Caco-2 (cell line): ENCODE measurements at regions not wholly inside any gene's neighbourhood (a gene's known extent, or its start where the extent isn't known, plus 50 kb on each side); places are given as distances from the start of the nearest gene placed in this dataset.

Experiments
- BruUV-seq: library from RNA; stranded (reverse); fragments of 400-500 nt; replicated peaks from 2 replicates; lab custom pipeline; 2021; lab: Mats Ljungman, UMichigan
- CTCF ChIA-PET: fragments of 300-600 bp; sonication (Branson Sonifier 250); formaldehyde crosslinking; loops from one replicate; lab custom pipeline; 2022; ENCODE audit warnings: antibody characterized with exemption; lab: Charles Lee
- POLR2A ChIA-PET: fragments of 300-600 bp; sonication (Branson Sonifier 250); formaldehyde crosslinking; loops from one replicate; lab custom pipeline; 2022; ENCODE audit warnings: antibody characterized with exemption; lab: Charles Lee
- DNase-seq, 2 experiments: peaks; one replicate each; pipeline versions ENCODE4 v3.0.0 to v3.0.0-alpha.2; 2020 to 2022
- H3K27me3 ChIP-seq: replicated peaks from 2 replicates; pipeline ENCODE4 v1.6.0; 2011; ENCODE audit warnings: low read length; ENCODE audit not compliant: control insufficient read depth, insufficient read depth
- H3K36me3 ChIP-seq: 2 replicates; pipeline ENCODE4 v1.5.1; 2011; ENCODE audit warnings: low read length; ENCODE audit not compliant: control insufficient read depth, insufficient read depth
- H3K4me1 ChIP-seq: fragments of 250-450 bp; sonication (Bioruptor Pico); 2 replicates; pipeline ENCODE4 v1.5.1; 2020; ENCODE audit warnings: mild to moderate bottlenecking
- H3K4me3 ChIP-seq: 2 replicates; pipeline ENCODE4 v1.5.1; 2011; ENCODE audit warnings: low read depth, mild to moderate bottlenecking, control low read depth, low read length
- H3K9me3 ChIP-seq: fragments of 250-450 bp; sonication (Bioruptor Pico); 2 replicates; pipeline ENCODE4 v1.5.1; 2020; ENCODE audit warnings: mild to moderate bottlenecking, moderate library complexity
- H3K27ac Mint-ChIP-seq: one replicate; pipeline ENCODE4 v1.8.0; 2022; ENCODE audit warnings: mixed read lengths; ENCODE audit not compliant: unreplicated experiment
- H3K27me3 Mint-ChIP-seq: one replicate; pipeline ENCODE4 v1.8.0; 2022; ENCODE audit warnings: mixed read lengths; ENCODE audit not compliant: insufficient read depth, unreplicated experiment
- H3K36me3 Mint-ChIP-seq: one replicate; pipeline ENCODE4 v1.8.0; 2022; ENCODE audit warnings: mild to moderate bottlenecking, mixed read lengths; ENCODE audit not compliant: insufficient read depth, unreplicated experiment
- H3K4me1 Mint-ChIP-seq: one replicate; pipeline ENCODE4 v1.8.0; 2022; ENCODE audit warnings: low read depth, mixed read lengths; ENCODE audit not compliant: unreplicated experiment
- H3K4me3 Mint-ChIP-seq: one replicate; pipeline ENCODE4 v1.8.0; 2022; ENCODE audit warnings: mild to moderate bottlenecking, moderate library complexity, mixed read lengths; ENCODE audit not compliant: unreplicated experiment
- H3K9me3 Mint-ChIP-seq: one replicate; pipeline ENCODE4 v1.8.0; 2022; ENCODE audit warnings: mixed read lengths; ENCODE audit not compliant: unreplicated experiment
- intact Hi-C: fragments of 100-400 bp; cut with micrococcal nuclease; formaldehyde crosslinking; loops from one replicate; pipeline ENCODE4 v1.10.0; 2022; ENCODE audit not compliant: unreplicated experiment
- TF ChIP-seq, protein P1 (sequence below), 2 experiments: fragments of 200-600 bp in 1 of 2; IDR thresholded peaks; 1 replicate in 1 of 2; 2 replicates in 1 of 2; pipeline versions ENCODE4 v1.5.1 to v1.8.0; 2011 to 2022; ENCODE audit warnings: antibody characterized with exemption in 1 of 2, control low read depth in 1 of 2, inconsistent platforms in 1 of 2, low read depth in 1 of 2, low read length in 1 of 2, mild to moderate bottlenecking in 1 of 2, moderate library complexity in 1 of 2; ENCODE audit not compliant: insufficient read depth in 1 of 2, severe bottlenecking in 1 of 2, unreplicated experiment in 1 of 2

DNA sequence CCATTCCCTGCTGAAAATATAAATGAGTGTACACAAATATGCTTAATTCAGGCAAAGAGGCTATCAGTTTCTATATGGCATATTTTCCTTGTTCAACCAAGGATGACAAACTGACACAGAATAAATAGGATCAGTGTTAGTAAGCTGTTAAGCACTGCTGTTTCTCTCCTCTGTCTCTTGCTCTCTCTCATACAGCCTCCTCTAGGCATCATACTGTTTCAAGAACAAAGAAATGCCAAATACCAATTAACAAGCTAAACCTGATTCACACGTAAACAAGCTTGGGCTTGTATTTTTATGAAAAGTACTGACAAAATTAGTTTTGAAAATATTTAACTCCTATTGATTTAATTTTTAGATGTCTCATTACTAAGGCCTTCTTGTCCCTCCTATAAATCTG is 1027.2 kb upstream of the ACVR2A start:
- intact Hi-C loops = no loop called here
- ChIA-PET CTCF (no interaction called here), POLR2A (no interaction called here)
- no peaks in the 10 kb centered on the region for H3K27me3 Mint-ChIP-seq
- H3K4me1 ChIP-seq = peaks cover 3% of the 10 kb centered on the region; the same call in 1 of the 2 replicates
- no peaks in the 10 kb centered on the region for H3K9me3 Mint-ChIP-seq
- no peak overlapping the region for H3K27ac Mint-ChIP-seq
- H3K27me3 ChIP-seq = no peaks in the 10 kb centered on the region
- BruUV-seq = no TSS peak
- TF ChIP-seq, protein P1, sequence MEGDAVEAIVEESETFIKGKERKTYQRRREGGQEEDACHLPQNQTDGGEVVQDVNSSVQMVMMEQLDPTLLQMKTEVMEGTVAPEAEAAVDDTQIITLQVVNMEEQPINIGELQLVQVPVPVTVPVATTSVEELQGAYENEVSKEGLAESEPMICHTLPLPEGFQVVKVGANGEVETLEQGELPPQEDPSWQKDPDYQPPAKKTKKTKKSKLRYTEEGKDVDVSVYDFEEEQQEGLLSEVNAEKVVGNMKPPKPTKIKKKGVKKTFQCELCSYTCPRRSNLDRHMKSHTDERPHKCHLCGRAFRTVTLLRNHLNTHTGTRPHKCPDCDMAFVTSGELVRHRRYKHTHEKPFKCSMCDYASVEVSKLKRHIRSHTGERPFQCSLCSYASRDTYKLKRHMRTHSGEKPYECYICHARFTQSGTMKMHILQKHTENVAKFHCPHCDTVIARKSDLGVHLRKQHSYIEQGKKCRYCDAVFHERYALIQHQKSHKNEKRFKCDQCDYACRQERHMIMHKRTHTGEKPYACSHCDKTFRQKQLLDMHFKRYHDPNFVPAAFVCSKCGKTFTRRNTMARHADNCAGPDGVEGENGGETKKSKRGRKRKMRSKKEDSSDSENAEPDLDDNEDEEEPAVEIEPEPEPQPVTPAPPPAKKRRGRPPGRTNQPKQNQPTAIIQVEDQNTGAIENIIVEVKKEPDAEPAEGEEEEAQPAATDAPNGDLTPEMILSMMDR (IDR thresholded peaks at IDR 0.05; ENCODE audit: insufficient read depth in 1 of 2, low read depth in 1 of 2, low read length in 1 of 2, severe bottlenecking in 1 of 2, unreplicated experiment in 1 of 2) = no peak
- DNase-seq = no peak
- H3K36me3 Mint-ChIP-seq = no peaks in the 10 kb centered on the region
- no peaks in the 10 kb centered on the region for H3K36me3 ChIP-seq
- H3K4me3 ChIP-seq = no peak overlapping the region
- no peaks in the 10 kb centered on the region for H3K9me3 ChIP-seq
- H3K4me3 Mint-ChIP-seq = no peak overlapping the region
- no peaks in the 10 kb centered on the region for H3K4me1 Mint-ChIP-seq

DNA sequence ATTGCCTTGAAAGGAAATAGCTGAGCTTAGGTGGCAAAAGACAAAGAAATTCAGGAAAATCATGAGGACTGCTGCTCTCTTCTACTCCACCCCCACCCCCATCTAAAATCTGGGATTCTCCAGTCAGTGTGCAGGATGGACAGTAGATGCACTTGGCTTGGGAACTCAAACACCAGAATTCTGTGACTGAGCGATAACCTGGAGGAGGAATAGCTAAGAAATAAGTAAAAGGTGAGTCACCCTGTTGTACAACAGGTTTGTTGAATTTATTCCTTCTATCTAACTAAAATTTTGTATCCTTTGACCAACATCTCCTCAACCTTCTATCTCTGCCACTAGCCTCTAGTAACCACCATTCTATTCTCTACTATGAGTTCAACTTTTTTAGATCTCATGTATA is 1029.9 kb upstream of the ACVR2A start:
- Mint-ChIP-seq H3K9me3 (no peaks in the 10 kb centered on the region), H3K4me1 (no peaks in the 10 kb centered on the region), H3K27me3 (peaks cover 4% of the 10 kb centered on the region), H3K27ac (no peak overlapping the region), H3K36me3 (no peaks in the 10 kb centered on the region), H3K4me3 (no peak overlapping the region)
- Histone ChIP-seq H3K9me3 (no peaks in the 10 kb centered on the region), H3K4me3 (no peak overlapping the region), H3K4me1 (peaks cover 3% of the 10 kb centered on the region; the same call in 1 of the 2 replicates), H3K36me3 (no peaks in the 10 kb centered on the region), H3K27me3 (no peaks in the 10 kb centered on the region)
- TF ChIP-seq, protein P1 (IDR thresholded peaks at IDR 0.05; ENCODE audit: insufficient read depth in 1 of 2, low read depth in 1 of 2, low read length in 1 of 2, severe bottlenecking in 1 of 2, unreplicated experiment in 1 of 2) = no peak
- POLR2A ChIA-PET = no interaction called here
- CTCF ChIA-PET = no interaction called here
- intact Hi-C loops = no loop called here
- no peak for DNase-seq
- no TSS peak for BruUV-seq

DNA sequence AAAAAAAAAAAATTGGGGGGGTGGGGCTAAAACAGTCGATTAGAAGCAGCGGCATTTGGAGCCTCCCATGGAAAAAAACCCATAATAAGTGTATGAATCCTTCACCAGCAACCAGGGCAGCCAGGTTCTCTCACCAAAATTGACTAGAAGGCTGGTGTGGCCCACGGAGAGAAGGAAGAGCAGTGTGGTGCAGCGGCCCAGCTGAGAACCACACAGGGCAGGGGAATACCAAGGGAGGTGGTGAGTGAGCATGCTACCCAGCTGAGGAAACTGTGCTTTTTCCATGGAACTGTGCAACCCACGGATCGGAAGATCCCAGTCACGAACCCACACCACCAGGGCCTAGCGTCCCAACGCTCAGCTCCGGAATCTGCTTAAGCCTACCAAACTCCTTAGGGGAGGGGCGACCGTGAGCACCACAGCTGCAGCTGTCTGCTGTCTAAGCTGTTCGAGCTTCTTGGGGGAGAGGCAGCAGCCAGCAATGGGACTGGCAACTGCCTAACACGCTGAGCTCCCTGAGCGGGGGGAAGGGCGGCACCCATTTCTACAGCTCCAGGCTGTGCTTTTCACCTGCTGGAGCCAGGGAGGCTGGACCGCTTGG is 1037.2 kb upstream of the ACVR2A start:
- H3K27me3 ChIP-seq = no peaks in the 10 kb centered on the region
- Mint-ChIP-seq H3K27ac (no peak overlapping the region), H3K4me3 (no peak overlapping the region), H3K4me1 (no peaks in the 10 kb centered on the region), H3K27me3 (peaks cover 4% of the 10 kb centered on the region), H3K36me3 (no peaks in the 10 kb centered on the region), H3K9me3 (no peaks in the 10 kb centered on the region)
- DNase-seq = no peak
- H3K4me3 ChIP-seq = no peak overlapping the region
- BruUV-seq = no TSS peak
- no peaks in the 10 kb centered on the region for H3K9me3 ChIP-seq
- intact Hi-C loops = no loop called here
- no peaks in the 10 kb centered on the region for H3K36me3 ChIP-seq
- ChIA-PET POLR2A (no interaction called here), CTCF (no interaction called here)
- H3K4me1 ChIP-seq = no peaks in the 10 kb centered on the region
- TF ChIP-seq, protein P1 (IDR thresholded peaks at IDR 0.05; ENCODE audit: insufficient read depth in 1 of 2, low read depth in 1 of 2, low read length in 1 of 2, severe bottlenecking in 1 of 2, unreplicated experiment in 1 of 2) = no peak
